ENCODE measurements at regions not wholly inside any gene's neighbourhood (a gene's known extent, or its start where the extent isn't known, plus 50 kb on each side); places are given as distances from the start of the nearest gene placed in this dataset.

GRCh38 chr6:154893917-154894316, 101.2 kb upstream of the TIAM2 start:
- TF ChIP-seq POLR2A (IDR thresholded peaks at IDR 0.05) = no peak
- TF ChIP-seq CTCF (IDR thresholded peaks at IDR 0.05) = no peak

Data from upper lobe of left lung (tissue), 4 donors.